Left ventricle myocardium inferior (tissue), 1 donor: ENCODE measurements at regions not wholly inside any gene's neighbourhood (a gene's known extent, or its start where the extent isn't known, plus 50 kb on each side); places are given as distances from the start of the nearest gene placed in this dataset.

ENCODE experiments used
- DNase-seq: peaks from one replicate; pipeline ENCODE4 v3.0.0-alpha.2; 2020
- H3K27ac ChIP-seq: fragments of 200-600 bp; replicated peaks from 2 replicates; pipeline ENCODE4 v1.8.0; 2021
- H3K27me3 ChIP-seq: fragments of 200-600 bp; 2 replicates; pipeline ENCODE4 v1.8.0; 2021; ENCODE audit warnings: low read depth
- H3K36me3 ChIP-seq: fragments of 200-600 bp; 2 replicates; pipeline ENCODE4 v1.8.0; 2021
- H3K4me1 ChIP-seq: fragments of 200-600 bp; 2 replicates; pipeline ENCODE4 v1.8.0; 2021
- H3K4me3 ChIP-seq: fragments of 200-600 bp; 2 replicates; pipeline ENCODE4 v1.8.0; 2021; ENCODE audit warnings: mild to moderate bottlenecking, moderate library complexity
- H3K9me3 ChIP-seq: fragments of 200-600 bp; replicated peaks from 2 replicates; pipeline ENCODE4 v1.8.0; 2021
- intact Hi-C: fragments of 100-400 bp; cut with micrococcal nuclease; formaldehyde crosslinking; loops from one replicate; pipeline ENCODE4 v1.11.0; 2022
- TF ChIP-seq, protein P1 (sequence below): fragments of 200-600 bp; IDR thresholded peaks from 2 replicates; pipeline ENCODE4 v1.8.0; 2021; ENCODE audit warnings: antibody characterized with exemption, mild to moderate bottlenecking, borderline replicate concordance
- donor health status: DM: no; HTN: yes; CAD: no; lungs with severe emphysema.

DNA sequence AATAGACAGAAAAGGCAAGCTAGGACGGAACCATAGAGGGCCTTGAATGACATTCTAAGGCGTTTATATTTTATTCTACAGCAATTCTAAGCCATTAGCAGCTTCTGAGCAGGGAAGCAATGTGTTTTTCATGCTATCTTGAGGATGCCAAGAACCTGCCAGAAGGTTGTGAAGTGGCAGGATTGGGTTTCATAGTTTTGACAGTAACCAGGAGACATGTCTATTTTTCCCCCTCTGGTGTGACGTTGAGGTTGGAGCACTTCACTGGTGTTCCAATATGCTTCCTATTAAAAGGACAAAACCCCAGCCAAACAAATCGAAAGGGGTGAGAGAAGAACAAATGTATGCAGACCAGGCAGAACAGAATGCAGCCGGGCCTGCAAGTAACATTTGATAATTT lies 148.2 kb downstream of the SPATA19 start:
- TF ChIP-seq, protein P1, sequence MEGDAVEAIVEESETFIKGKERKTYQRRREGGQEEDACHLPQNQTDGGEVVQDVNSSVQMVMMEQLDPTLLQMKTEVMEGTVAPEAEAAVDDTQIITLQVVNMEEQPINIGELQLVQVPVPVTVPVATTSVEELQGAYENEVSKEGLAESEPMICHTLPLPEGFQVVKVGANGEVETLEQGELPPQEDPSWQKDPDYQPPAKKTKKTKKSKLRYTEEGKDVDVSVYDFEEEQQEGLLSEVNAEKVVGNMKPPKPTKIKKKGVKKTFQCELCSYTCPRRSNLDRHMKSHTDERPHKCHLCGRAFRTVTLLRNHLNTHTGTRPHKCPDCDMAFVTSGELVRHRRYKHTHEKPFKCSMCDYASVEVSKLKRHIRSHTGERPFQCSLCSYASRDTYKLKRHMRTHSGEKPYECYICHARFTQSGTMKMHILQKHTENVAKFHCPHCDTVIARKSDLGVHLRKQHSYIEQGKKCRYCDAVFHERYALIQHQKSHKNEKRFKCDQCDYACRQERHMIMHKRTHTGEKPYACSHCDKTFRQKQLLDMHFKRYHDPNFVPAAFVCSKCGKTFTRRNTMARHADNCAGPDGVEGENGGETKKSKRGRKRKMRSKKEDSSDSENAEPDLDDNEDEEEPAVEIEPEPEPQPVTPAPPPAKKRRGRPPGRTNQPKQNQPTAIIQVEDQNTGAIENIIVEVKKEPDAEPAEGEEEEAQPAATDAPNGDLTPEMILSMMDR = no peak
- intact Hi-C loops = no loop called here
- H3K9me3 ChIP-seq = no peaks in the 10 kb centered on the region
- H3K27me3 ChIP-seq = no peaks in the 10 kb centered on the region
- no peak for DNase-seq
- peaks cover 29% of the 10 kb centered on the region for H3K4me1 ChIP-seq
- peak overlapping the region; percentile 88 for H3K27ac ChIP-seq
- H3K36me3 ChIP-seq = no peaks in the 10 kb centered on the region
- no peak overlapping the region for H3K4me3 ChIP-seq

DNA sequence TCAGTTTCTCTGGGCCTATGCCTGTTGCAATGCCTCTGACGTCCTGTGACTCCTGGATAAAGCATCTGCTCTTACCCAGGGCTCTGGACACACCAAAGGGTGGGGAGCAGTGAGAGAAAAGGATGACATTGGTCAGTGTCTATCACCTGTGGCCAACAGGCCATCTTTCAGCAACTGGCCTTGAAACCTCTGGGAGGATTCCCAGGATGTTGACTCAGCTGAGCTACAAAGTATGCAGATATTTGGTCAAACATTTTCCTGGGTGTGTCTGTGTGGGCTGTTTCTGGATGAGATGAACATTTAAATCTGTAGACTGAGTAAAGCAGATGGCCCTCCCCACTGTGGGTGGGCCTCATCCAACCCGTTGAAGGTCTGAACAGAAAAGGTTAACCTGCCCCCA lies 149.9 kb downstream of the SPATA19 start:
- Histone ChIP-seq H3K27me3 (no peaks in the 10 kb centered on the region), H3K27ac (no peak overlapping the region), H3K36me3 (no peaks in the 10 kb centered on the region), H3K4me3 (no peak overlapping the region), H3K4me1 (peaks cover 33% of the 10 kb centered on the region), H3K9me3 (no peaks in the 10 kb centered on the region)
- no peak for DNase-seq
- TF ChIP-seq, protein P1 = no peak
- intact Hi-C loops = no loop called here

GRCh38 chr11:133694701-133695100 lies 150.6 kb downstream of the SPATA19 start:
- intact Hi-C loops = no loop called here
- Histone ChIP-seq H3K27ac (no peak overlapping the region), H3K4me3 (no peak overlapping the region), H3K4me1 (peaks cover 33% of the 10 kb centered on the region), H3K27me3 (no peaks in the 10 kb centered on the region), H3K9me3 (no peaks in the 10 kb centered on the region), H3K36me3 (no peaks in the 10 kb centered on the region)
- DNase-seq = no peak
- TF ChIP-seq, protein P1 = no peak

DNA sequence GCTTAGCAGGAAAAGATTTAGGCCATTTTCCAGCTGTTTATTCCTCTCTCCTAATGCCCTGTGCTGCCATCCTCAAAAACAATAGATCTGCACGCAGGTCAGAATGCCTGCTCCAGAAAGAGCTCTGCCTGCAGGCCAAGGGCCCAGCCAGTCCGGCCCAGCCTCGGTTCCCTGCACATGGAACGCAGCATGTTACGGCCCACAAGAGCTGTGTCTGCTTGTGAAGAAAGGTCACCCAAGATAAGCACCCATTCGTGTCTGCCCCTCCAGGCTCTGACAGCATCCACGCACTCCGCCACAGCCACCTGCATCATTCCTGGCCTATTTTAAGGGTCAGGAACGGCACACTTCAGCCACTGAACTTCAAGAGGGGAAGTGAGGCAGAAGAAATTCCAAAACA lies 152.2 kb downstream of the SPATA19 start:
- intact Hi-C loops = no loop called here
- peak overlapping the region; percentile 56 for H3K27ac ChIP-seq
- no peaks in the 10 kb centered on the region for H3K9me3 ChIP-seq
- no peaks in the 10 kb centered on the region for H3K27me3 ChIP-seq
- TF ChIP-seq, protein P1 = no peak
- H3K4me1 ChIP-seq = peaks cover 28% of the 10 kb centered on the region
- no peaks in the 10 kb centered on the region for H3K36me3 ChIP-seq
- peak; percentile 25 for DNase-seq
- H3K4me3 ChIP-seq = no peak overlapping the region

DNA sequence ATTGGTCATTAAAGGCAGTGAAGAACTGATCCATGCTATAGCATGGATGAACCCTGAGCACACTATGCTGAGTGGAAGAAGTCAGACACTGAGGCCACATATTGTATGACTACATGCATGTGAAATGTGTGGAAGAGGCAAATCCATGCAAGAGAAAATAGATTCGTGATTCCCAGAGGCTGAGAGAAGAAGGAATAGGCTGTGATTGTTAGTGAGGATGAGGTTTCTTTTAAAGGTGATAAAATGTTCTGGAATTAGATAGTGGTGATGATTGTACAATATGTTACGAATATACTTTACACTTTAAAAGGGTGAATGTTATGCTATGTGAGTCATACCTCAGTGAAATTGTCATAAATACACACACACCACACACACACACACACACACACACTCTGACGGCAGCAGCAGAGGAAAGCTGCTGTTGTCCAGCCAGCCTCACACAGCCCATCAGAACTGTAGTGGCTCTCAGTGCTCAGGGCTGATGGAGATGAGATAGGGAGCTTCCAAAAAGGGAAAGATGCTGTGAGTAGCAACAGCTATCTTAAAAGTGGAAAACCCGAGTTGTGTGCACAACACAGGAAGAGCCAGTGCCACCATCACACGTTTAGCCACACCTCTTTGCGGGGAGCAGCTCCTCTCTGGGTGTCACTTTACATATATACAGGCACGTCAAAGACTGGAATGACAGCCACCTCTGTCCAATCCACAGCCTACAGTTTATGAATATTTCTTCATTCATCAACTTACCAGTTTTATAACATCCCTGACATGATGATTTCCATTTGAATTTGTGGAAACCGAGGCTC lies 153.0 kb downstream of the SPATA19 start:
- H3K4me1 ChIP-seq = peaks cover 21% of the 10 kb centered on the region
- peak overlapping the region; percentile 56 for H3K27ac ChIP-seq
- no peaks in the 10 kb centered on the region for H3K9me3 ChIP-seq
- TF ChIP-seq, protein P1 = no peak
- no peak overlapping the region for H3K4me3 ChIP-seq
- intact Hi-C loops = no loop called here
- DNase-seq = no peak
- H3K36me3 ChIP-seq = no peaks in the 10 kb centered on the region
- no peaks in the 10 kb centered on the region for H3K27me3 ChIP-seq
